ENCODE measurements at regions not wholly inside any gene's neighbourhood (a gene's known extent, or its start where the extent isn't known, plus 50 kb on each side); places are given as distances from the start of the nearest gene placed in this dataset.

DNA sequence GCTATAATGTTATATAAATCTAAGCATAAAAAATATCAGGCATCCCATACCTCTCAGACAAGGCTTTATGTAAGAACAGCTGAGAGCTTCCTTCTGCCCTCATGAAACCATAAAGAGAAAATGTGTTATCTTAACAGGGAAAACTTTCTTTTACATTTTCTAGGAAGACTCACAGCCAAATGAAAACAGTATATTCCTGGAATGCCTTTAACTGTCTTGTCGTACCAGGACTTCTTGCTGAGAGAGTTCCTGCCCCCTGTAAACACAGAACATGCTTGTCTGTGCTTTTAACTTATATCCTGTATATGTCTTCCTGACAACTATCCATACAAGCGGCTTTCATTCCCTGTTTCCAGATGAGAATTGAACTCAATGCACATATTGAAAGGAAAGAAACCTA, 64.8 kb upstream of the AHR start:
- H3K27me3 ChIP-seq, result no peaks in the 10 kb centered on the region
- H3K9me3 ChIP-seq, result no peaks in the 10 kb centered on the region
- 76 to 77% methylated on average over 2 of the region's 2 CpGs for WGBS, 2 donors
- no peak for DNase-seq
- TF ChIP-seq, protein P1, sequence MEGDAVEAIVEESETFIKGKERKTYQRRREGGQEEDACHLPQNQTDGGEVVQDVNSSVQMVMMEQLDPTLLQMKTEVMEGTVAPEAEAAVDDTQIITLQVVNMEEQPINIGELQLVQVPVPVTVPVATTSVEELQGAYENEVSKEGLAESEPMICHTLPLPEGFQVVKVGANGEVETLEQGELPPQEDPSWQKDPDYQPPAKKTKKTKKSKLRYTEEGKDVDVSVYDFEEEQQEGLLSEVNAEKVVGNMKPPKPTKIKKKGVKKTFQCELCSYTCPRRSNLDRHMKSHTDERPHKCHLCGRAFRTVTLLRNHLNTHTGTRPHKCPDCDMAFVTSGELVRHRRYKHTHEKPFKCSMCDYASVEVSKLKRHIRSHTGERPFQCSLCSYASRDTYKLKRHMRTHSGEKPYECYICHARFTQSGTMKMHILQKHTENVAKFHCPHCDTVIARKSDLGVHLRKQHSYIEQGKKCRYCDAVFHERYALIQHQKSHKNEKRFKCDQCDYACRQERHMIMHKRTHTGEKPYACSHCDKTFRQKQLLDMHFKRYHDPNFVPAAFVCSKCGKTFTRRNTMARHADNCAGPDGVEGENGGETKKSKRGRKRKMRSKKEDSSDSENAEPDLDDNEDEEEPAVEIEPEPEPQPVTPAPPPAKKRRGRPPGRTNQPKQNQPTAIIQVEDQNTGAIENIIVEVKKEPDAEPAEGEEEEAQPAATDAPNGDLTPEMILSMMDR (IDR thresholded peaks at IDR 0.05), result no peak
- no peak overlapping the region for H3K27ac ChIP-seq
- H3K36me3 ChIP-seq (ENCODE audit: low read depth, missing control alignments), result no peaks in the 10 kb centered on the region
- no peaks in the 10 kb centered on the region for H3K4me1 ChIP-seq
- intact Hi-C loops (cut with DNase I; ENCODE audit: low total_unique reads), result no loop called here
- no peak overlapping the region for H3K4me3 ChIP-seq

DNA sequence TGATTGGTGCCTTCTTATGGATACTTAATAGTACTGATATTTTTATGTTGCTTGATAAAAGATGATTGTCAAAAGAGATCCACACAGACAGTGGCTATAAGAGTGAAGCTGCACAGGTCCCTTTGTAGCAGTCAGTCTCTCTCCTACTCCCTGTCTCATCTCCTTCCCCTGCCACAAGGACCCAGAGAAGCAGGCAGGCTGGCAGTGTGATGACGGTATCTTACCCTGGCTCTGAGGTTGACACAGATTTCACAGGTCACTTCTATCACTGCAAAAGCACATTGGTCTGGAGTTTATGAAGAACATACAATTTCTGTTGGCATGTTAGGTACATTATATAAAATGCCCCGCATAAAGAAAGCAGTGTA, 64.4 kb upstream of the AHR start:
- Histone ChIP-seq H3K27ac (no peak overlapping the region), H3K4me1 (no peaks in the 10 kb centered on the region), H3K9me3 (no peaks in the 10 kb centered on the region), H3K4me3 (no peak overlapping the region), H3K27me3 (no peaks in the 10 kb centered on the region), H3K36me3 (ENCODE audit: low read depth, missing control alignments) (no peaks in the 10 kb centered on the region)
- TF ChIP-seq, protein P1 (IDR thresholded peaks at IDR 0.05), result no peak
- TF ChIP-seq POLR2A (IDR thresholded peaks at IDR 0.05), result no peak
- intact Hi-C loops (cut with DNase I; ENCODE audit: low total_unique reads), result no loop called here
- DNase-seq, result no peak
- WGBS, 2 donors, result 87 to 91% methylated on average over 2 of the region's 2 CpGs

DNA sequence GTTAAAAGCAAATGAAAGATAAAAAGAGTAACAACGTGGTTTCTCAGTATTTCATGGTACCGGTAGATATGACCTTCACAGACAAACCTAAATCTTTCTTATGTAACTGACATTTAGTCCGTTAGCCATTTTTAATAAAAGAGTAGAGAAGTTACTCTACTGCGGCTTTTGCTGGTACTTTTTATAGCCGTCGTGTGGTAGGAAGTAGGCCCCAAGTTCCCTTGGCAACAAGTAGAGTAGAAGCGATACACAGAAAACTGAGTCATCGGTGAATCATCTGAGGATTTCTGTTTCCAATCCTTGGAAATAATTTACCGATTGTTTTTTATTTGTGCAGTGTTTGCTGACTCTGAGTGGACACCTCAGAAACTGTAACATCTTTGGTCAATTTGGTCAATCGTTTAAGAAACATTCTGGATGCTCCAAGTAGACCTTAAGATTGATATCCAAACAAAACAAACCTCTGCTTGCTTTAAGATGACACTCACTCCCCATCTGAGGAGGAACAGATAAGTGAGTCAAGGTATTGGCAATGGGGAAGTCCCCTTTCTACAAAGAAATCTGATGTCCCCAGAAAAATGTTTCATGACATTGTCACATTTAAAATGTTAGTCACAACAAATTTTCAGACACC, 63.9 kb upstream of the AHR start:
- intact Hi-C loops (cut with DNase I; ENCODE audit: low total_unique reads), result no loop called here
- Histone ChIP-seq H3K4me1 (no peaks in the 10 kb centered on the region), H3K4me3 (no peak overlapping the region), H3K9me3 (no peaks in the 10 kb centered on the region), H3K36me3 (ENCODE audit: low read depth, missing control alignments) (no peaks in the 10 kb centered on the region), H3K27ac (no peak overlapping the region), H3K27me3 (no peaks in the 10 kb centered on the region)
- no peak for TF ChIP-seq POLR2A (IDR thresholded peaks at IDR 0.05)
- TF ChIP-seq, protein P1 (IDR thresholded peaks at IDR 0.05), result no peak
- DNase-seq, result peak; percentile 17
- 73 to 85% methylated on average over 10 of the region's 10 CpGs for WGBS, 2 donors

DNA sequence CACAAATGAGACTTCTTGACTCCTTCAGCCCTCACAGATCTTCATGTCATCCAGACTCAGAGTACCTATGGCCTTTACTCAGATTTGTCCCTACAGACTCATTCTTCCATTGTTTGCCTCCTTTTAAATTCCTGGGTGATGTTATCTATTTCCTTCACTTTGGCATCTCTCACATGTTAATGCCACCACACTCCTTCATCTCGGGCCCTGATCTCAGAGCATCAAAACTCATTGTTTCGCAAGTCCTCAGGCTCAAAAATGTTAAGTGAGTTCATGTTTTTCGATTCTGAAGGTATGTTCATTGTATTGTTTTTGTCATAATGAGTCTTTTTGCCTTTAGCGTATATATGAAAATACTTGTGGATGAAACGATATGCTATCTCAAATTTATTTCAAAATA, 62.3 kb upstream of the AHR start:
- H3K4me3 ChIP-seq, result no peak overlapping the region
- H3K36me3 ChIP-seq (ENCODE audit: low read depth, missing control alignments), result no peaks in the 10 kb centered on the region
- 91 to 93% methylated on average over 5 of the region's 5 CpGs for WGBS, 2 donors
- DNase-seq, result no peak
- TF ChIP-seq POLR2A (IDR thresholded peaks at IDR 0.05), result no peak
- no peak overlapping the region for H3K27ac ChIP-seq
- no peaks in the 10 kb centered on the region for H3K4me1 ChIP-seq
- intact Hi-C loops (cut with DNase I; ENCODE audit: low total_unique reads), result no loop called here
- no peaks in the 10 kb centered on the region for H3K9me3 ChIP-seq
- no peaks in the 10 kb centered on the region for H3K27me3 ChIP-seq

DNA sequence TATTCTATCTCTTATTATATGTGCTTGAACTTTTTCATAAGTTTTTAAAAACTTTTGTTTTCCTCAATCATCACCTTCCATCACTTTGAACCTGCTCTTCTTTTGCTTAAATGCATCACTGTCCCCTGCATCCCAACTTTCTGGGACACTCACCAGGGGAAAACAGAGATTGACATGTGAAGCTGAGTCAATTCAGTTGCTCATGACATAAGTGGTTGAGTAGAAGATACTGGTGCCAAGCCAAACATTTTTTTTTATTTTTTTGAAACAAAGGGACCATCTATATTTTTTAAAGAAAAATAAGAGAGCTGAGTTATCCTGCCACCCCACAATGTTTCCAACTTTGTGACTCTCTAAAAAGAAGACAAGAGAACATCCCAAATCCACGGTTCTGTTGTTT, 61.8 kb upstream of the AHR start:
- H3K36me3 ChIP-seq (ENCODE audit: low read depth, missing control alignments), result no peaks in the 10 kb centered on the region
- intact Hi-C loops (cut with DNase I; ENCODE audit: low total_unique reads), result no loop called here
- TF ChIP-seq, protein P1 (IDR thresholded peaks at IDR 0.05), result no peak
- TF ChIP-seq POLR2A (IDR thresholded peaks at IDR 0.05), result no peak
- no peaks in the 10 kb centered on the region for H3K4me1 ChIP-seq
- no peak overlapping the region for H3K27ac ChIP-seq
- WGBS, 2 donors, result 86 to 100% methylated on average over 1 of the region's 1 CpG
- no peaks in the 10 kb centered on the region for H3K27me3 ChIP-seq
- H3K4me3 ChIP-seq, result no peak overlapping the region
- H3K9me3 ChIP-seq, result no peaks in the 10 kb centered on the region
- no peak for DNase-seq
